Neural cell (in vitro differentiated cells): ENCODE measurements at regions not wholly inside any gene's neighbourhood (a gene's known extent, or its start where the extent isn't known, plus 50 kb on each side); places are given as distances from the start of the nearest gene placed in this dataset.
"Not testable (repeated sequence)": the region's sequence is repeated elsewhere in the genome, so short reads cannot be mapped to it uniquely, and the experiment has no call there.

Experiments used
- EP300 ChIP-seq: fragments of 450-650 bp; conservative IDR thresholded peaks from 2 replicates; pipeline ENCODE4 v1.6.1; 2014; ENCODE audit warnings: antibody characterized with exemption, mild to moderate bottlenecking, moderate library complexity; ENCODE audit not compliant: poor library complexity, severe bottlenecking
- RAD21 ChIP-seq: fragments of 450-650 bp; conservative IDR thresholded peaks from 2 replicates; pipeline ENCODE4 v1.6.1; 2014; ENCODE audit warnings: antibody characterized with exemption, mild to moderate bottlenecking, moderate library complexity
- SMC3 ChIP-seq: fragments of 450-650 bp; conservative IDR thresholded peaks from 2 replicates; pipeline ENCODE4 v1.6.1; 2014; ENCODE audit warnings: antibody characterized with exemption, mild to moderate bottlenecking, moderate library complexity; ENCODE audit not compliant: poor library complexity
- TF ChIP-seq, protein P1 (sequence below): fragments of 450-650 bp; IDR thresholded peaks from 2 replicates; pipeline ENCODE4 v1.5.1; 2014; ENCODE audit warnings: antibody characterized with exemption, mild to moderate bottlenecking, moderate library complexity; ENCODE audit not compliant: poor library complexity, severe bottlenecking

DNA sequence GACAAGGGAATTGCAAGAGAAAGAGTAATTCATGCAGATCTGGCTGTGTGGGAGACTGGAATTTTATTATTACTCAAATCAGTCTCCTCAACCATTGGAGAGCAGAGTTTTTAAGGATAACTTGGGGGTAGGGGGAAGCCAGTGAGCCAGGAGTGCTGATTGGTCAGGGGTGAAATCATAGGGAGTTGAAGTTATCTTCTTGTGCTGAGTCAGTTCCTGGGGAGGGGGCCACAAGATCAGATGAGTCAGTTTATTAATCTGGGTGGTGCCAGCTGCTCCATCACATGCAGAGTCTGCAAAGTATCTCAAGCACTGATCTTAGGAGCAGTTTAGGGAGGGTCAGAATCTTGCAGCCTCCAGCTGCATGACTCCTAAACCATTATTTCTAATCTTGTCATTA, 191.8 kb upstream of the IGF1 start:
- TF ChIP-seq, protein P1, sequence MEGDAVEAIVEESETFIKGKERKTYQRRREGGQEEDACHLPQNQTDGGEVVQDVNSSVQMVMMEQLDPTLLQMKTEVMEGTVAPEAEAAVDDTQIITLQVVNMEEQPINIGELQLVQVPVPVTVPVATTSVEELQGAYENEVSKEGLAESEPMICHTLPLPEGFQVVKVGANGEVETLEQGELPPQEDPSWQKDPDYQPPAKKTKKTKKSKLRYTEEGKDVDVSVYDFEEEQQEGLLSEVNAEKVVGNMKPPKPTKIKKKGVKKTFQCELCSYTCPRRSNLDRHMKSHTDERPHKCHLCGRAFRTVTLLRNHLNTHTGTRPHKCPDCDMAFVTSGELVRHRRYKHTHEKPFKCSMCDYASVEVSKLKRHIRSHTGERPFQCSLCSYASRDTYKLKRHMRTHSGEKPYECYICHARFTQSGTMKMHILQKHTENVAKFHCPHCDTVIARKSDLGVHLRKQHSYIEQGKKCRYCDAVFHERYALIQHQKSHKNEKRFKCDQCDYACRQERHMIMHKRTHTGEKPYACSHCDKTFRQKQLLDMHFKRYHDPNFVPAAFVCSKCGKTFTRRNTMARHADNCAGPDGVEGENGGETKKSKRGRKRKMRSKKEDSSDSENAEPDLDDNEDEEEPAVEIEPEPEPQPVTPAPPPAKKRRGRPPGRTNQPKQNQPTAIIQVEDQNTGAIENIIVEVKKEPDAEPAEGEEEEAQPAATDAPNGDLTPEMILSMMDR: not testable (repeated sequence)
- not testable (repeated sequence) for TF ChIP-seq EP300, RAD21, SMC3
